MCF 10A (cell line): ENCODE measurements at regions not wholly inside any gene's neighbourhood (a gene's known extent, or its start where the extent isn't known, plus 50 kb on each side); places are given as distances from the start of the nearest gene placed in this dataset.
"Not testable (repeated sequence)": the region's sequence is repeated elsewhere in the genome, so short reads cannot be mapped to it uniquely, and the experiment has no call there.

ENCODE experiments used
- BruUV-seq: library from RNA; stranded (reverse); fragments of 400-500 nt; replicated peaks from 2 replicates; lab custom pipeline; 2021; lab: Mats Ljungman, UMichigan
- CTCF ChIA-PET: fragments of 300-600 bp; sonication (Branson Sonifier 250); formaldehyde crosslinking; extraction: SDS; loops from one replicate; lab custom pipeline; 2021; ENCODE audit warnings: antibody characterized with exemption, inconsistent platforms; lab: Yijun Ruan, JAX
- POLR2A ChIA-PET: fragments of 300-600, 350-650 bp; sonication (Branson Sonifier 250); formaldehyde crosslinking; extraction: SDS; loops from one replicate; lab custom pipeline; 2020; ENCODE audit warnings: antibody characterized with exemption, inconsistent platforms; lab: Yijun Ruan, JAX
- DNase-seq: peaks from one replicate; pipeline ENCODE4 v3.0.0-alpha.2; 2018; ENCODE audit not compliant: unreplicated experiment
- H3K27ac Mint-ChIP-seq: one replicate; pipeline ENCODE4 v1.8.0; 2022; ENCODE audit warnings: mild to moderate bottlenecking, low read depth, mixed read lengths; ENCODE audit not compliant: unreplicated experiment
- H3K27me3 Mint-ChIP-seq: one replicate; pipeline ENCODE4 v1.8.0; 2022; ENCODE audit warnings: mixed read lengths; ENCODE audit not compliant: insufficient read depth, unreplicated experiment
- H3K36me3 Mint-ChIP-seq: one replicate; pipeline ENCODE4 v1.8.0; 2022; ENCODE audit warnings: mild to moderate bottlenecking, moderate library complexity, mixed read lengths; ENCODE audit not compliant: insufficient read depth, unreplicated experiment
- H3K4me1 Mint-ChIP-seq: one replicate; pipeline ENCODE4 v1.8.0; 2022; ENCODE audit warnings: mixed read lengths; ENCODE audit not compliant: insufficient read depth, unreplicated experiment
- H3K4me3 Mint-ChIP-seq: one replicate; pipeline ENCODE4 v1.8.0; 2022; ENCODE audit warnings: mild to moderate bottlenecking, moderate library complexity, mixed read lengths; ENCODE audit not compliant: unreplicated experiment
- H3K9me3 Mint-ChIP-seq: one replicate; pipeline ENCODE4 v1.8.0; 2022; ENCODE audit warnings: mixed read lengths; ENCODE audit not compliant: unreplicated experiment
- CTCF ChIP-seq: fragments of 200-600 bp; IDR thresholded peaks from one replicate; pipeline ENCODE4 v1.8.0; 2022; ENCODE audit warnings: antibody characterized with exemption, mild to moderate bottlenecking; ENCODE audit not compliant: unreplicated experiment
- intact Hi-C: fragments of 100-400 bp; cut with micrococcal nuclease; formaldehyde crosslinking; loops from 2 replicates; pipeline ENCODE4 v1.14.1; 2022

GRCh38 chr12:88681271-88681670 lies 101.0 kb upstream of the KITLG start:
- no peaks in the 10 kb centered on the region for H3K4me1 Mint-ChIP-seq
- no peak overlapping the region for H3K27ac Mint-ChIP-seq
- no peak for DNase-seq
- no TSS peak for BruUV-seq
- no peak for TF ChIP-seq CTCF
- ChIA-PET CTCF (interaction anchor here (0.6 to 0.9 kb wide), 2 partner anchors 279 to 309 kb away, joined by 3 read pairs; no protein-coding TSS in a partner anchor), POLR2A (no interaction called here)
- H3K4me3 Mint-ChIP-seq: no peak overlapping the region
- H3K27me3 Mint-ChIP-seq: no peaks in the 10 kb centered on the region
- H3K9me3 Mint-ChIP-seq: no peaks in the 10 kb centered on the region
- H3K36me3 Mint-ChIP-seq: no peaks in the 10 kb centered on the region
- intact Hi-C loops: no loop called here

- DNase-seq: no peak
- CTCF ChIA-PET: interaction anchor here (0.6 kb wide), 1 partner anchor 393 kb away, joined by 3 read pairs; no protein-coding TSS in a partner anchor
- no peak for TF ChIP-seq CTCF
- Mint-ChIP-seq H3K27ac (no peak overlapping the region), H3K4me3 (no peak overlapping the region), H3K9me3 (no peaks in the 10 kb centered on the region), H3K36me3 (no peaks in the 10 kb centered on the region), H3K27me3 (no peaks in the 10 kb centered on the region), H3K4me1 (no peaks in the 10 kb centered on the region)
- intact Hi-C loops: no loop called here
- BruUV-seq: no TSS peak
- POLR2A ChIA-PET: no interaction called here
These were observed 97.2 kb upstream of the KITLG start for GRCh38 chr12:88677464-88677863.

GRCh38 chr12:88667615-88668014 lies 87.3 kb upstream of the KITLG start:
- DNase-seq, H3K36me3 Mint-ChIP-seq, H3K4me3 Mint-ChIP-seq, H3K27me3 Mint-ChIP-seq, CTCF ChIA-PET, intact Hi-C loops, BruUV-seq, H3K27ac Mint-ChIP-seq, H3K4me1 Mint-ChIP-seq, H3K9me3 Mint-ChIP-seq: not testable (repeated sequence)
- POLR2A ChIA-PET: interaction anchor here (0.8 to 2.0 kb wide), 2 partner anchors 11 to 19 kb away, joined by 4 to 5 read pairs; no protein-coding TSS in a partner anchor

- H3K4me3 Mint-ChIP-seq: no peak overlapping the region
- ChIA-PET CTCF (no interaction called here), POLR2A (no interaction called here)
- H3K36me3 Mint-ChIP-seq: no peaks in the 10 kb centered on the region
- H3K9me3 Mint-ChIP-seq: no peaks in the 10 kb centered on the region
- no peaks in the 10 kb centered on the region for H3K4me1 Mint-ChIP-seq
- intact Hi-C loops: no loop called here
- peak; percentile 16 for DNase-seq
- H3K27ac Mint-ChIP-seq: no peak overlapping the region
- no peaks in the 10 kb centered on the region for H3K27me3 Mint-ChIP-seq
- TF ChIP-seq CTCF: no peak
- BruUV-seq: no TSS peak
These were observed 84.8 kb upstream of the KITLG start for GRCh38 chr12:88665071-88665470.

GRCh38 chr12:88662961-88663360 lies 82.7 kb upstream of the KITLG start:
- H3K36me3 Mint-ChIP-seq: no peaks in the 10 kb centered on the region

More at GRCh38 chr12:88662961-88663360, 82.7 kb upstream of the KITLG start:
- TF ChIP-seq CTCF: no peak
- H3K4me1 Mint-ChIP-seq: no peaks in the 10 kb centered on the region
- no peak overlapping the region for H3K4me3 Mint-ChIP-seq
- no peaks in the 10 kb centered on the region for H3K9me3 Mint-ChIP-seq
- H3K27ac Mint-ChIP-seq: no peak overlapping the region
- intact Hi-C loops: no loop called here
- BruUV-seq: no TSS peak
- no peak for DNase-seq
- no peaks in the 10 kb centered on the region for H3K27me3 Mint-ChIP-seq
- POLR2A ChIA-PET: no interaction called here
- CTCF ChIA-PET: no interaction called here
